HG02840 (cell line): ENCODE measurements at regions not wholly inside any gene's neighbourhood (a gene's known extent, or its start where the extent isn't known, plus 50 kb on each side); places are given as distances from the start of the nearest gene placed in this dataset.
"Not testable (repeated sequence)": the region's sequence is repeated elsewhere in the genome, so short reads cannot be mapped to it uniquely, and the experiment has no call there.

Source experiments
- ATAC-seq: cut with Tn5 transposase; IDR thresholded peaks from one replicate; pipeline ENCODE4 v1.9.1; 2021; ENCODE audit warnings: mild to moderate bottlenecking, moderate library complexity, moderate number of reproducible peaks; ENCODE audit not compliant: unreplicated experiment, low FRiP score

DNA sequence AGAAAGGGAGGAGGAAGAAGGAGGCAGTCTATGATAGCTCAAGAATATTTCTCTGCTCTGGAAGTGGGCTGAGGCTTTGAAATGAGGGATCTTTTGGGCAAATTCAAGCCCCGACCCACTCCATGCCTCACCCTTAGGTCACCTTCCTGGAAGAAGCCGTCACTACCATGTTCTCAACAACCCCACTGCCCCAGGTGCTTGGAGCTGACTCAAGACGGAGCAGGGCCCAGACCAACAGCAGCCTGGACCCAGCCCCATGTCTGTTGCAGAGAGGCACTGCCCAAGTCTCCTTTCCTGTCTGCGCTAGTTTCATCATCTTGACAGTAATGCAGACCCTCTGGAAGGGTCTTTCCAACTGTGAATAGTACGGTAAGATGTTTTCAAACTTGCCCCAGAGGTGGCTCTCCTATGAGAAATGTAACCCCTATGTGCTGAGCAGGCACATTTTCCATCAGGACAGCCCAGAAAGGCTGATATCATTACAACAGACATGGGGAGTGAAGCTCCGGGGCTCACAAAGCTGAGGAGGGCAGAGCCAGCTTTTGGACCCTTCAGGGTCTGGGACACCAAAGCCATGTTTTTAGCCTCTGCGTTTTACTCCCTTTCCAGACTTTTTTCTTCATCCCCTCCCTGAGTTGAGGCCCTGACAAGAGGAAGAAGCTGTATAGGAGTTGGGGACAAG is 128.2 kb upstream of the LARP1 start:
- ATAC-seq = no peak

DNA sequence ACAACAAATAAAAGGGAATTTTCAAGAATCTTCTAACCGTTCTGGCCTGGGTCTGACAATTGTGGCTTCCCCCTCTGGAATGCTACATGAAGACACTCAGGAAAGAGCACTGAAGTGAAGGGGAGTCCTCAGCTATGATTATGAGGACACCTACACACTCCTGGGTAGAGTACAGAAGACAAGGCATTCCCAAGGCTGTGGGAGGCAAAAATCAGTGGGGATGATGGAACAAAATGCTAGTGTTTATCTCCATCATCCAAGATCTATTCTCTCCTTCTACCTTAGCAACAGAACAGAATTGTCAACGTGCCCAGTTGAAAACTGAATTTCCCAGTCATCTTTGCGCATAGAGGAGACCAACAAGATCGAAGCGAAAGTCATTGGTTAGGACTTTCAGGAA is 130.1 kb upstream of the LARP1 start:
- ATAC-seq = no peak

DNA sequence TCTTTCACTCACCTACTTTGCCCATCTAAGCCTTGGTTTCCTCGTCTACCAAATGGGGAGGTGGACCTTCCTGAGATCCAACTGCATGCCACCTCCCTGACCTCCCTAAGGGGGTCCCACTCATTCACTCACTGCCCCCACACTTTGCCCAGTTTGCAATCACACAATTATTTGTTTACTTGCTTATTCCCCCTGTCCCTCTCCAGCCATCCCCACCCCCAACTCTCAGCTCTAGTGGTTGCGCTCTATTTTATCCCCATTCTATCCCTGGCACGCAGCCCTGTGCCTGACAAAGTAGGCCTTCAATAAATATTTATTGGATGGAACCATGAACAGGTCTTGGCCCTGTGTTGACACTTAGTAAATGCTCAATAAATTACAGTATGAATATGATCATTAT is 130.8 kb upstream of the LARP1 start:
- no peak for ATAC-seq

DNA sequence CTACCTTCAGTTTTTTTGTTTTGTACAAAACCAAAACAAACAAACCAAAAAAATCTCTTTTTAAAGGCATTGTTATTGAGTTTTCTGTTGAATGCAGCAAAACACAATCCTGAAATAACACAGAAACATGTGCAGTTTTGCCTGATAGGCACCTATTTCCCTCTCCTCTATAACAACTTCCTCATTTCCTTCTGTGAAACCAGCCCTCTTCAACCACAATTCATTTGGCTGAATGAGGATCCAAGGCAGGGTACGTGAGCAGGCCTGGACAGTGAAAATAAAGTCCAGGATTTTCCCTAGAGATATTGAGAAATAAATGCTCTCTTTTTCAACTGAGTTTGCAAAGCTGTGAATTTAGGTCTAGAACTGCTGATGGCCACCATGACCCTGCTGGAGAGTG is 134.8 kb upstream of the LARP1 start:
- no peak for ATAC-seq

DNA sequence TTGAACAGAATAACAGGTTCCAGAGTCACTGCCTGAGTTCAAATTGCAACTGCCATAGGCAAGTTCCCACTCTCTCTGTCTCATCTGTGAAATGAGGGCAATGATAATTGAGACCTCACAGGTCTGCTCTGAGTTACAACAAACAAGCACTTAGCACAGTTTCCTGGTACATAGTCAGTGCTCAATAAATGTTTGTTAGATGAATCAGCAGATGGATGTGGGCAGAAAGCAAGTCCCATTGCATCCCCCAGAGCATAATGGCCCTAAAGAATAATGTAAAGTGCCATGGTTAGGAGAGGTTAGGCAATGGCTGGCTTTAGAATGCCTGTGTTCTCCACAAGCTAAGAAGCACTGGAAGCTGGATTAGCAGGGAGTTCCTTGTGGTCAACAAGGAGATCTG is 136.5 kb upstream of the LARP1 start:
- no peak for ATAC-seq

DNA sequence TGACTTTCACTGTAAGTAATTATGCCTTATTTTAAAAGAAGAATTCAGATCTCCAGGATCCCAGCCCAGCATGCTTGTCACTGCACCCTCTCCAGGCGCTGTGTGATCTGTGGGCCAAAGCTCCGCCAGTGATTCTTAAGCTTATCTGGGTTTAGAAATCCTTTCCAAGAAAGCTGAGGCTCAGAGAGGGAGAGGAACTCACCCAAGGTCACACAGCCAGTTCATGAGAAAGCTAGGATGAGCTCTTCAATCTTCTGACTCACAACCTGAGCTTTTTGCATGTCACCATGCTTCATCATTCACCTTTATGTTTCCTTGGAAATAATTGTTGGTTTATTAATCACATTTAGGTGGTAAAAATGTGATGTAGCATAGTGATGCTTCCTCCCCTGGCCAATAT is 136.6 kb upstream of the HAND1 start:
- ATAC-seq = no peak

DNA sequence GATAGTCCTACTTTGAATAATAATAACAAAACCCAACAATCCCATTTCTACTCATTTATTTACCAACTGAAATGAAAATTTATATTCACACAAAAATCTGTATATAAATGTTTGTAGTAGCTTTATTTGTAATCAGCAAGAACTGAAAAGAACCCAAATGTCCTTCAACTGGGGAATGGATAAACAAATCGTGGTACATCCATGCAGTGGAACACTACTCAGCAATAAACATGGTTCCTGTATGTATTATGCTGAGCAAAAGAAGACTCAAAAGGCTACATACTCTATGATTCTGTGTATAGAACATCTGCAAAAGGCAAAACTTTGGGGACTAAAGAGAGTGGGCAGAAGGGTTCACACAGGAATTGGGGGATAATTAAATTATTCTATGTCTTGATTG is 136.1 kb upstream of the HAND1 start:
- no peak for ATAC-seq

DNA sequence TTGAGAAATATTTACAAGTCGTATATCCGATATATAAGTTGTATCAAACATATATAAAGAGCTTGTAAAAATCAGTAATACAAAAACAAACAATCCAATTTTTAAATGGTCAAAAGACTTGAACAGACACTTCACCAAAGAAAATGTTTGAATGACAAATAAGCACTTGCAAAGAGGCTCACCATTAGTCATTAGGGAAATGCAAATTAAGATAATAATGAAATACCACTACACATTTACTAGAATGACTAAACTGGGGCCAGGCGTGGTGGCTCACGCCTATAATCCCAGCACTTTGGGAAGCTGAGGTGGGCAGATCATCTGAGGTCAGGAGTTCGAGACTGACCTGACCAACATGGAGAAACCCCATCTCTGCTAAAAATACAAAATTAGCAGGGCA is 134.6 kb upstream of the HAND1 start:
- no peak for ATAC-seq

DNA sequence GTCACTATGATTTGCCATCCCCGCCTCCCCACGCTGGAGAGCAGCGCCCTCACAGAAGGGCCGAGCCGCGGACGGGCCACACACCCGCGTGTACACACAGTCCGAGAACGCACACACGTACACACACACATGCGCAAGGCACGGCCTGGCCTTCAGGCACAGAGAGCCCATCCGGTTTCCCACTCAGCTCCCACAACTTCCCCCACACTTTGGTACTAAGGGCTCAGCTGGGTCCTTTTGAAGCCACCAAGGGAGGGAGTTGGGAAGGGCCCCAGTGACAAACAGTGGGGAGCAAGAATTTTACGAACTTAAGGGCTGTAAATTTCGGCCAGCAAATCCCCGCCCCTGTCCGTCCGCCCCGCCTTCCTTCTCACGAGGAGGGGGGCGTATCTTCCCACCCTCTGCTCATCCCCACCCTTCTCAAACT is 133.3 kb upstream of the HAND1 start:
- ATAC-seq = no peak

DNA sequence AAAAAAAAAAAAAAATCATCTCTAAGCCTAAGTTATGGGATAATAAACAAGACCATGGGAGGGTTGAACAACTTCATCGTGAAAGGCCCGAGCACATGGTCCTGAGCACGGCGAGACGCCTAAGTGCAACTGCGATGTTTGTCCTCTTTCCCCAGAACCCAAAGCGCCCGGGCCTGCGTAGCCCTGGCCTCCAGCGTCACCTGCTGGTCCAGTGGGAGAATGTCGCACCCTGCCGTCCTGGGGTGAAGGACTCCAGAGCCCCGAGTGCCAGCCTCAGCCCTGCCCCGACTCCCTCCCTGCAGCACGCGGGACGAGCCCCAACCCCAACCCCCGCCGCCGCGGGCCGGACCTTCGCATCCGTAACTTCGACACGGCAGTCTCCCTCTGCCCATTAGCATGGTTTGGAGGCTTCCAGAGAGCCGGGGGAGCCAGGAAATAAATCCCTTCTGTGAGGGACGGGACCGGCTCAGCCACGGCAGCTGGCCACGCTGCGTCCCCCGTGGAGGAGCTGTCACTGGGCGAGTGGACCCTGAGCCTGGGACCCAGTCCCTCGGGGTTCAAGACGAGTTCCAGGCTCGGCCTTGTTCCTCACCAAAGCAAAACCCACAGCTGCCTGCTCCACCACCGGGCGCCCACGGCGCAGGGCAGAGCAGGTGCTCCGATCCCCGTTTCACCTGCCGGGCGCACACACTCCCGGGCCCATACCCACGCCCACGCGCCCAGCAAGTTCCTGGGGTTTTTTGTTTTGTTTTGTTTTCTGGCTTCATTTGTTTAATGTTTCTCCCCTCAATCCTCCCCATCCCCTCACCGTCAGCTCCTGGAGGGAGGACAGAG is 132.5 kb upstream of the HAND1 start:
- no peak for ATAC-seq

DNA sequence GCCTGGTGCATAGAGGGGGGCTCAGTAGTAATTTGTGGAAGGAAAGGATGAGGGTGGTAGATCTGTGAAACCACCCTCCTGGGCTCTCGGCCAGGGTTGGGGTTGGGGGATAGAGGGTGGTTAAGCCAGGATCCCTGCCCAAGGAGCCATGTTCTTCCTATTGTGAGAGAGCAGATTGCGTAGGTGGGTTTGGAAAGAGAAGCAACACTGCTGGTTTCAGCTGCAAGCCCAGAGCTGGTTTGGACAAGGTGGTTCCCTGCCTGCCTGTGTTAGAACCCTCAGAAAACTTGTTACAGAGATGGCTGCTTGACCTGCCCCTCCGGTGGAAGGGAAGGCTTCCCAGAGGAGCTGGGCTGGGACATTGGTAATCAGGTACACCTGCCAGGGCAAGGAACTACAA is 131.2 kb upstream of the HAND1 start:
- no peak for ATAC-seq

DNA sequence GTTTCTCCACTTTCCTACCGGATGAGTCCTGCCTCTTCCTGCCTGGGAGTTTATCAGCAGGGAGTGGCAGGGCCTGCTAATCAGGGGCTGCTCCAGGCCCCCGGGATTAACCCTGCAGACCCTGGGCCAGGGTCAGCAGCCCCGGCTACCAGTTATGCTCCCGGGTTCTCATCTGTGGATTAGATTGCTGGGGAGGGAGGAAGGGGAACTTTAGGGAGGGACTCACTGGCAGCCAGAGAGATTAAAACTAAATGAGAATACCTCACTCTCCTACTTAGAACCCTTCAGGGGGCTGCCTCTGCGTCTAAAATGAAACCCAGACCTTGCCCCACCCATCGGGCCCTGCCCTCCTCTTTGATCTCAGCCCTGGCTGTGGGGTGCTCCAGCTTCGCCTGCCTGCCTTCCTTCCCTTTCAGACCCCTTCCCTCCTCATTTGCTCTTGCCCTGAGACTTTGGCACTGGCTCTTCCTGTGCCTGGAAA is 130.5 kb upstream of the HAND1 start:
- no peak for ATAC-seq

DNA sequence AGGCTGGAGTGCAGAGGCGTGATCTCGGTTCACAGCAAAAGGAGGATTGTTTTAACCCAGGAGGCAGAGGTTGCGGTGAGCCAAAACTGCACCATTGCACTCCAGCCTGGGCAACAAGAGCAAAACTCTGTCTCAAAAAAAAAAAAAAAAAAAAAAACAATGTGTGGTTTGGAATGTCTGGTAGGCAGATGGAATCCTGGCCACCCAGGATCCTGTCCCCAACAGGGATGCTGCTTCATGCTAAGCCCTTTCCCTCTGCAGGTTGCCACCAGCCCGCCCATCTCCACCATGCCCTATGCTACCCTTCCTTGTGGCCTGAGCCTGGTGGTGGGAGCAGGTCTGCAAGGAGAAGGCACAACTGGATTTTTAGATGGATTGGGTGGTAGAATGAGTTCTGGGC is 129.7 kb upstream of the HAND1 start:
- ATAC-seq = no peak

DNA sequence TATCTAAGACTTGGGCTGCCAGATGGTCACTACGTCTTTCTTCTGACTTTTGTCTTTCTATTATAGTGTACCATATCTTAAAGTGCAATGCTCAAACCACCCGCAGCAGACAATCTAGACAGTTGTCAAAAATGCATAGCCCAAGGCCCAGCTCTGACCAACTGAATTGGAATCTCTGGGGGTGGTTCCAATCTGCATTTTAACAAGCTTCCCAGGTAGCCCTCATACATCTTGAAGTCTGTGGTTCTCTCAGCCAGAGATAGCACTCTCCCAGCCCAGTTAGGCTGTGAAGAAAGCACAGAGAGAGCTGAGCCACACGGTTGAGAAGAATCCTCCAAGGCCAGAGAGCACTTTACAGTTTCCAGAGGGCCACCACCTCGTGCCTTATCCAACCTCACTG is 128.2 kb upstream of the HAND1 start:
- ATAC-seq = no peak

DNA sequence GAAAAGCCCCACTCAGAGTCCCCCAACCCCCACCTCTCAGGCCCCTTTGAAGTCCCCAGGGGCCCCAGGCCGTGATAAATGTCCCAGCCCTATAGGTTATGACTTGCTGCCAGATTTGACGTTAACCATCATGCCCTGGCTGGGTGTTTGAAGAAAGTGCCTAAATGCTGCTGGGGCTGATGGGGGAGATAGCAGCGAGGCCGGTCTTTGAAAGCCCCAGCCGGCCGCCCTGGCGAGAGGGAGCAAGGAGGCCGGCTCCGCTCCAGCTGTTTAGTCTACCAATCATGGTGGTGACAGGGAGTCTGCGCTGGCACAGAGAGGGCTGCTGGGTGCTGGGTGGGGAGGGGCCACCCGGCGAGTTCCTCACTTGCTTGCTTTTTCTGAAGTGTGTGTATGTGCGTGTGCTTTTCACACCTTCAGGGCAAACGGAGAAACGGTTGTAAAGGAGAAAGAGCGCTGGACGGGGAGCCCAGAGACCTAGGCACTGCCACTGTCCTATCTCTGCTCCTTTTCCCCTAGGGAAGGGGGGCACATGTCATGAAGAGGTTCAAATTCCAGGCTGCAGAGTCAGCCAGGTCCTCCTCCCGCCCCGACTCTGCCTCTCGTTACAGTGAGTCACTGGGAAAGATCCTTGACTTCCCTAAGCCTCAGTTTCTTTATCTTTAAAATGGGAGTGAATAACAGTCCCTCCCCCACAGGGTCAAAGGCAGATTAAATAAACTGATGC is 126.1 kb upstream of the HAND1 start:
- no peak for ATAC-seq

DNA sequence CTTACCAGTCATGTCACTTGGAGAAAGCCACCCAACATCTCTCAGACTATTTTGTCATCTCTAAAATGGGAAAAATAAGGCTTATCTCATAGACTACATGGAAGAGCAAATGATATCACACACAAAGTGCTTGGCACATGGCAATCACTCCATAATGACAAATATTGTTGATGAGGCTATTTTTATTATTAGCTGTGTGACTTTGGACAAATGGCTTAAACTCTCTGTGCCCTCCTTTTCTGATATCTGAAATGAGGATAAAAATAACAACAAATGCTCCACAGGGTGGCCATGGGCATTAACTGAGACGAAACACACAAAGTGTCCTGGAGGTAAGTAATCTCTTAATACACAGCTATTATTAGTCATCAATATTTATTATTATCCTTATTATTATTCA is 125.5 kb upstream of the HAND1 start:
- no peak for ATAC-seq

DNA sequence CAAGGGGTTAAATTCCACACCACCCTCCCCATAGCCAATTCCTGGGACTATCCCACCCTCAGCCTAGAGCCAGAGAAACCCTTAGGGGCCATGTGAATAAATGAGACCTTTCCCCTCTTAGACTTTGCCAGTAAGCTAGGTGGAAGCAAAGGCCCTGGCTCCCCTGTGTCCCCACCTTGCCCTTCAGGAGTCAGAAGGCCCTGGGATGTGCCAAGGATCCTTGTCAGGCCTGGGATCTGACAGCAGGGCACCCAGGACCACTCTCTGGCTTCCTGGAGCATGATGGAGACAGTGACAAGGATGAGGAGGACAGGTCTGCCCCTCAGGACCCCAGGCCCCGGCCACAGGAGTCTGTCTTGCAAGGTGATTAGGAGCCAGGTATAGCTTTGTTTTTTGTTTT is 125.0 kb upstream of the HAND1 start:
- ATAC-seq = no peak

DNA sequence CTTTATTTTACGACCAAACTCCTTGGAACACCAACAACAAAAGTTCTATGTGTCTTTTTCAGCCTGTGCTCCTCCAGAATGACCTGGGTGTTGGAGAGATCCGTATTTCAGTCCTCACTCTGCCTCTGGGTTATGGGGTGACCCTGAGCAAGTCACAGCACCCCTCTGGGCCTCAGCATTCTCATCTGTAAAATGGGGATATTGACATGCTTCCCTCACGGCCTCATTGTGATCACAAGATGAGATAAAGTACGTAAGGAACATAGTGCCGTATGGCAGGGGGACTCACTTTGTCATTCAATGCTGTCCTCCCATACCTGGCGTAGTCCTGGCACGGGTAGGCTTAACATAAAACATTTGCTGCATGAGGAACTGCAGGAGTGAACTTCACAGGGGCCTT is 123.0 kb upstream of the HAND1 start:
- no peak for ATAC-seq

DNA sequence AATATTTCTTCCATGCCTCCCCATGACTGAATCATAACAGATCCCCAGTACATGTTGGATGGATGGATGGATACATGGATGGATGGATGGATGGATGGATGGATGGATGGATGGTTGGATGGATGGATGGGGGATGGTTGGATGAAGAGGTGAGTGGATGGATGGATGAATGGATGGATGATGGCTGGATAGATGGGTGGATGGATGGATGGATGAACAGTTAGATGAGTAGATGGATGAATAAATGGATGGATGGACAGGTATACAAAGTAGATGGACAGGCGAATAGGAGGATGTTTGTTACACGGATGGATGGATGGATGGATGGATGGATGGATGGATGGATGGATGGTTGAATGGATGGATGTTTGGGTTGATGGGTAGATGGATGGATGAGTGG is 120.0 kb upstream of the HAND1 start:
- ATAC-seq = no peak

DNA sequence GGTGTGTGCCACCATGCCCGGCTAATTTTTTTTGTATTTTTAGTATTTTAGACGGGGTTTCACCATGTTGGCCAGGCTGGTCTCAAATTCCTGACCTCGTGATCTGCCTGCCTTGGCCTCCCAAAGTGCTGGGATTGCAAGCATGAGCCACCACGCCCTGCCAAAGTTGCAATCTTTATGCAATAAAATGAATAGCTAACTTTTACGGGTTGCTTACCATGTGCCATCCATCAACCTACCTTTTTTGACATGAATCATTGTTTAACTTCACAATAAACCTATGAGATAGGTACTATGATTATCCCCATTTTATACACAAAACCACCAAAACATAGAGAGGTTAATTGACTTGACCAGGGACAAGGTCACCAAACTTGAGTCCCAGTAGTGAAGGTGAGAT is 118.8 kb upstream of the HAND1 start:
- ATAC-seq = not testable (repeated sequence)

DNA sequence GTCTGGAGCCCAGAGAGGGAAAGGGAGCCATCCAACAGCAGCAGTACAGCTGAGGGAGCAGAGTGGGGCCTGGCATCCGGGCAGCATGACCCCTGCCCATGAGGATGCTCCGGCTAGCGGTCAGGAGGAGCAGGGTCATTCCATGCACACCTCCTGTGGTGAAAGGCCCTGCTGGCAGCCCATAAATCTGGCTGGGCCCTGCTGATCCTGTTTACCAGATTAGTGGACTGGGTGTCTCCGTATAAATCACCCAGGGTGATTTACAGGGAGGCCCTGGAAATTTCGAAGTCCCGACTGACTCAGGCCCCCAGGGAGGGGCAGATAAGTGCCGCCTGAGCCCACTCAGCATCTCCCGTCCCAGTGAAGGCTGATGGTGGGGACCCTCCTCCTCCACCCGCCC is 117.6 kb upstream of the HAND1 start:
- ATAC-seq = no peak
